DND-41 (cell line): ENCODE measurements at regions not wholly inside any gene's neighbourhood (a gene's known extent, or its start where the extent isn't known, plus 50 kb on each side); places are given as distances from the start of the nearest gene placed in this dataset.

Experiments used
- ATAC-seq: fragments of 200-7000 bp; cut with Tn5 transposase; 3 replicates; pipeline ENCODE4 v1.9.1; 2021; ENCODE audit warnings: low read depth; ENCODE audit not compliant: insufficient read depth
- DNase-seq: peaks from one replicate; pipeline ENCODE4 v3.0.0-alpha.2; 2020
- H2AFZ ChIP-seq: 2 replicates; pipeline ENCODE4 v1.6.0; 2012; ENCODE audit warnings: low read depth, low read length
- H3K27ac ChIP-seq: 2 replicates; pipeline ENCODE4 v1.5.1; 2012; ENCODE audit warnings: low read length, inconsistent platforms
- H3K27me3 ChIP-seq: fragments of 200-600 bp; sonication (generic); 2 replicates; pipeline ENCODE4 v1.6.0; 2012; ENCODE audit warnings: low read length, mild to moderate bottlenecking, inconsistent platforms; ENCODE audit not compliant: insufficient read depth, poor library complexity
- H3K36me3 ChIP-seq: 2 replicates; pipeline ENCODE4 v1.5.1; 2012; ENCODE audit warnings: low read length, inconsistent platforms; ENCODE audit not compliant: insufficient read depth
- H3K4me1 ChIP-seq: 2 replicates; pipeline ENCODE4 v1.5.1; 2012; ENCODE audit warnings: mild to moderate bottlenecking, low read length; ENCODE audit not compliant: insufficient read depth
- H3K4me2 ChIP-seq: 2 replicates; pipeline ENCODE4 v1.6.0; 2012; ENCODE audit warnings: mild to moderate bottlenecking, moderate library complexity, low read length, inconsistent platforms; ENCODE audit not compliant: insufficient read depth
- H3K4me3 ChIP-seq, 2 experiments: fragments of 200-600 bp in 1 of 2; shearing (Covaris generic) in 1 of 2; 2 replicates each; pipeline ENCODE4 v1.5.1; 2012 to 2016; ENCODE audit warnings: inconsistent platforms in 2 of 2, low read length in 2 of 2, mild to moderate bottlenecking in 2 of 2, low read depth in 1 of 2, moderate library complexity in 1 of 2
- H3K79me2 ChIP-seq: 2 replicates; pipeline ENCODE4 v1.6.0; 2012; ENCODE audit warnings: low read length, inconsistent platforms; ENCODE audit not compliant: insufficient read depth
- H3K9ac ChIP-seq: 2 replicates; pipeline ENCODE4 v1.6.0; 2012; ENCODE audit warnings: low read depth, mild to moderate bottlenecking, inconsistent platforms, low read length, moderate library complexity
- H3K9me3 ChIP-seq: 2 replicates; pipeline ENCODE4 v1.5.1; 2012; ENCODE audit warnings: low read length, moderate library complexity, mild to moderate bottlenecking, inconsistent platforms; ENCODE audit not compliant: insufficient read depth, severe bottlenecking
- H4K20me1 ChIP-seq: 2 replicates; pipeline ENCODE4 v1.6.0; 2012; ENCODE audit warnings: low read length; ENCODE audit not compliant: insufficient read depth
- CTCF ChIP-seq: IDR thresholded peaks from 2 replicates; pipeline ENCODE4 v1.5.1; 2012; ENCODE audit warnings: borderline replicate concordance, low read length, moderate library complexity, mild to moderate bottlenecking; ENCODE audit not compliant: poor library complexity, severe bottlenecking; ENCODE audit errors: extremely low read depth
- EZH2 ChIP-seq: IDR thresholded peaks from 3 replicates; pipeline ENCODE4 v1.6.1; 2012; ENCODE audit warnings: borderline replicate concordance, low read depth, mild to moderate bottlenecking, moderate library complexity, low read length, inconsistent platforms; ENCODE audit not compliant: severe bottlenecking

- Histone ChIP-seq H3K9me3 (no peaks in the 10 kb centered on the region), H4K20me1 (no peaks in the 10 kb centered on the region)
Observed at GRCh38 chr13:64709079-64709478, 2521.1 kb downstream of the PCDH9 start.

GRCh38 chr13:64704121-64704649 lies 2526.0 kb downstream of the PCDH9 start:
- Histone ChIP-seq H3K4me1 (no peaks in the 10 kb centered on the region), H3K4me3 (no peak overlapping the region), H3K9me3 (no peaks in the 10 kb centered on the region), H3K27me3 (no peaks in the 10 kb centered on the region), H4K20me1 (no peaks in the 10 kb centered on the region), H3K79me2 (no peaks in the 10 kb centered on the region), H2AFZ (no peak overlapping the region), H3K27ac (no peak overlapping the region), H3K4me2 (no peak overlapping the region), H3K36me3 (no peaks in the 10 kb centered on the region), H3K9ac (no peak overlapping the region)
- TF ChIP-seq EZH2 (no peak), CTCF (no peak)
- DNase-seq (no peak), ATAC-seq (no peak)

More at GRCh38 chr13:64709079-64709478, 2521.1 kb downstream of the PCDH9 start:
- H3K4me3 ChIP-seq = no peak overlapping the region
- no peaks in the 10 kb centered on the region for H3K4me1 ChIP-seq
- no peaks in the 10 kb centered on the region for H3K36me3 ChIP-seq
- no peak overlapping the region for H3K9ac ChIP-seq
- DNase-seq (no peak), ATAC-seq (no peak)
- no peaks in the 10 kb centered on the region for H3K27me3 ChIP-seq
- no peaks in the 10 kb centered on the region for H3K79me2 ChIP-seq
- no peak overlapping the region for H2AFZ ChIP-seq
- TF ChIP-seq EZH2 (no peak), CTCF (no peak)
- no peak overlapping the region for H3K27ac ChIP-seq
- no peak overlapping the region for H3K4me2 ChIP-seq

GRCh38 chr13:64697226-64697625 lies 2532.9 kb downstream of the PCDH9 start:
- Histone ChIP-seq H3K4me1 (no peaks in the 10 kb centered on the region), H3K36me3 (no peaks in the 10 kb centered on the region), H3K4me2 (no peak overlapping the region), H3K9ac (no peak overlapping the region), H3K27ac (no peak overlapping the region), H3K79me2 (no peaks in the 10 kb centered on the region), H3K27me3 (no peaks in the 10 kb centered on the region), H3K9me3 (no peaks in the 10 kb centered on the region), H3K4me3 (no peak overlapping the region), H2AFZ (no peak overlapping the region), H4K20me1 (no peaks in the 10 kb centered on the region)
- TF ChIP-seq CTCF = no peak
- TF ChIP-seq EZH2 = no peak
- ATAC-seq (no peak), DNase-seq (no peak)
